ENCODE measurements at regions not wholly inside any gene's neighbourhood (a gene's known extent, or its start where the extent isn't known, plus 50 kb on each side); places are given as distances from the start of the nearest gene placed in this dataset.

GRCh38 chr3:194908496-194908895 is 222.8 kb downstream of the FAM43A start:
- 92% methylated on average over 4 of the region's 5 CpGs for WGBS
- Histone ChIP-seq H3K18ac (ENCODE audit: low read depth in 1 of 2, low read length in 2 of 2) (no peak overlapping the region), H3K4me1 (ENCODE audit: control insufficient read depth, insufficient read depth, low read depth, low read length) (no peaks in the 10 kb centered on the region)

GRCh38 chr3:194908972-194909371 is 223.3 kb downstream of the FAM43A start:
- 71% methylated on average over 5 of the region's 5 CpGs for WGBS
- H2AK5ac ChIP-seq (ENCODE audit: low read length, severe bottlenecking): no peak overlapping the region

More at GRCh38 chr3:194908496-194908895, 222.8 kb downstream of the FAM43A start:
- Histone ChIP-seq H3K4me2 (ENCODE audit: low read length, poor library complexity, severe bottlenecking) (no peak overlapping the region), H2BK5ac (ENCODE audit: low read depth, low read length, poor library complexity, severe bottlenecking) (no peak overlapping the region), H3K9me3 (ENCODE audit: control insufficient read depth, low read length) (peaks cover 1% of the 10 kb centered on the region), H3K23ac (ENCODE audit: low read length in 2 of 2) (no peak overlapping the region), H2BK15ac (ENCODE audit: low read depth, poor library complexity, severe bottlenecking) (no peak overlapping the region), H2AFZ (ENCODE audit: low read depth, low read length) (no peak overlapping the region), H3K36me3 (ENCODE audit: control insufficient read depth in 1 of 2, insufficient read depth in 2 of 2, low read depth in 1 of 2, low read length in 2 of 2) (no peaks in the 10 kb centered on the region), H2AK5ac (ENCODE audit: low read length, severe bottlenecking) (no peak overlapping the region), H3K4ac (ENCODE audit: low read depth in 1 of 2, low read length in 2 of 2) (no peak overlapping the region), H3K79me1 (replicated peaks; ENCODE audit: low read length, poor library complexity, severe bottlenecking) (no peaks in the 10 kb centered on the region), H3K14ac (ENCODE audit: low read length in 2 of 2) (peak overlapping the region in 1 of 2 experiments; percentile 18), H4K8ac (ENCODE audit: low read length) (no peak overlapping the region), H3K9ac (ENCODE audit: low read length) (no peak overlapping the region), H3K27ac (ENCODE audit: low read length, poor library complexity, severe bottlenecking) (no peak overlapping the region), H2BK120ac (ENCODE audit: low read depth, low read length) (no peak overlapping the region), H3K4me3 (ENCODE audit: insufficient read depth in 1 of 2, low read depth in 1 of 2, low read length in 2 of 2) (no peak overlapping the region), H2BK12ac (ENCODE audit: low read length in 2 of 2) (no peak overlapping the region), H4K91ac (ENCODE audit: low read length) (no peak overlapping the region), H3K27me3 (ENCODE audit: control insufficient read depth in 1 of 2, insufficient read depth in 1 of 2, low read length in 2 of 2) (peaks cover 16% of the 10 kb centered on the region in 2 experiments)
- no peak for DNase-seq

GRCh38 chr3:194910414-194910984 is 224.8 kb downstream of the FAM43A start:
- H3K9ac ChIP-seq (ENCODE audit: low read length): no peak overlapping the region
- H2BK12ac ChIP-seq (ENCODE audit: low read length in 2 of 2): no peak overlapping the region
- no peak overlapping the region for H2BK15ac ChIP-seq (ENCODE audit: low read depth, poor library complexity, severe bottlenecking)
- no peak overlapping the region for H2BK5ac ChIP-seq (ENCODE audit: low read depth, low read length, poor library complexity, severe bottlenecking)
- no peaks in the 10 kb centered on the region for H3K36me3 ChIP-seq (ENCODE audit: control insufficient read depth in 1 of 2, insufficient read depth in 2 of 2, low read depth in 1 of 2, low read length in 2 of 2)
- no peaks in the 10 kb centered on the region for H3K79me1 ChIP-seq (replicated peaks; ENCODE audit: low read length, poor library complexity, severe bottlenecking)
- H3K18ac ChIP-seq (ENCODE audit: low read depth in 1 of 2, low read length in 2 of 2): no peak overlapping the region
- H3K4me1 ChIP-seq (ENCODE audit: control insufficient read depth, insufficient read depth, low read depth, low read length): no peaks in the 10 kb centered on the region
- H3K4me2 ChIP-seq (ENCODE audit: low read length, poor library complexity, severe bottlenecking): no peak overlapping the region
- no peak overlapping the region for H3K23ac ChIP-seq (ENCODE audit: low read length in 2 of 2)
- peaks cover 17% of the 10 kb centered on the region in 2 experiments for H3K27me3 ChIP-seq (ENCODE audit: control insufficient read depth in 1 of 2, insufficient read depth in 1 of 2, low read length in 2 of 2)
- H3K9me3 ChIP-seq (ENCODE audit: control insufficient read depth, low read length): no peaks in the 10 kb centered on the region
- H2BK120ac ChIP-seq (ENCODE audit: low read depth, low read length): no peak overlapping the region
- H2AK5ac ChIP-seq (ENCODE audit: low read length, severe bottlenecking): no peak overlapping the region
- H3K14ac ChIP-seq (ENCODE audit: low read length in 2 of 2): no peak overlapping the region
- H3K4me3 ChIP-seq (ENCODE audit: insufficient read depth in 1 of 2, low read depth in 1 of 2, low read length in 2 of 2): no peak overlapping the region
- H4K91ac ChIP-seq (ENCODE audit: low read length): no peak overlapping the region
- no peak for DNase-seq
- no peak overlapping the region for H3K4ac ChIP-seq (ENCODE audit: low read depth in 1 of 2, low read length in 2 of 2)
- no peak overlapping the region for H4K8ac ChIP-seq (ENCODE audit: low read length)
- H2AFZ ChIP-seq (ENCODE audit: low read depth, low read length): no peak overlapping the region
- 88% methylated on average over 4 of the region's 7 CpGs for WGBS
- H3K27ac ChIP-seq (ENCODE audit: low read length, poor library complexity, severe bottlenecking): no peak overlapping the region

More at GRCh38 chr3:194908972-194909371, 223.3 kb downstream of the FAM43A start:
- no peak for DNase-seq
- H3K79me1 ChIP-seq (replicated peaks; ENCODE audit: low read length, poor library complexity, severe bottlenecking): no peaks in the 10 kb centered on the region
- no peak overlapping the region for H3K4me3 ChIP-seq (ENCODE audit: insufficient read depth in 1 of 2, low read depth in 1 of 2, low read length in 2 of 2)
- H2BK120ac ChIP-seq (ENCODE audit: low read depth, low read length): no peak overlapping the region
- no peak overlapping the region for H3K23ac ChIP-seq (ENCODE audit: low read length in 2 of 2)
- no peak overlapping the region for H2AFZ ChIP-seq (ENCODE audit: low read depth, low read length)
- no peaks in the 10 kb centered on the region for H3K9me3 ChIP-seq (ENCODE audit: control insufficient read depth, low read length)
- no peak overlapping the region for H2BK15ac ChIP-seq (ENCODE audit: low read depth, poor library complexity, severe bottlenecking)
- no peak overlapping the region for H3K18ac ChIP-seq (ENCODE audit: low read depth in 1 of 2, low read length in 2 of 2)
- H4K91ac ChIP-seq (ENCODE audit: low read length): no peak overlapping the region
- H3K4me1 ChIP-seq (ENCODE audit: control insufficient read depth, insufficient read depth, low read depth, low read length): no peaks in the 10 kb centered on the region
- no peak overlapping the region for H3K27ac ChIP-seq (ENCODE audit: low read length, poor library complexity, severe bottlenecking)
- H3K36me3 ChIP-seq (ENCODE audit: control insufficient read depth in 1 of 2, insufficient read depth in 2 of 2, low read depth in 1 of 2, low read length in 2 of 2): no peaks in the 10 kb centered on the region
- no peak overlapping the region for H2BK12ac ChIP-seq (ENCODE audit: low read length in 2 of 2)
- H4K8ac ChIP-seq (ENCODE audit: low read length): no peak overlapping the region
- no peak overlapping the region for H3K14ac ChIP-seq (ENCODE audit: low read length in 2 of 2)
- peaks cover 17% of the 10 kb centered on the region in 2 experiments for H3K27me3 ChIP-seq (ENCODE audit: control insufficient read depth in 1 of 2, insufficient read depth in 1 of 2, low read length in 2 of 2)
- no peak overlapping the region for H2BK5ac ChIP-seq (ENCODE audit: low read depth, low read length, poor library complexity, severe bottlenecking)
- H3K4me2 ChIP-seq (ENCODE audit: low read length, poor library complexity, severe bottlenecking): no peak overlapping the region
- H3K4ac ChIP-seq (ENCODE audit: low read depth in 1 of 2, low read length in 2 of 2): no peak overlapping the region
- H3K9ac ChIP-seq (ENCODE audit: low read length): no peak overlapping the region

- H3K27ac ChIP-seq (ENCODE audit: low read length, poor library complexity, severe bottlenecking): no peak overlapping the region
- no peak overlapping the region for H3K9ac ChIP-seq (ENCODE audit: low read length)
- no peak overlapping the region for H3K23ac ChIP-seq (ENCODE audit: low read length in 2 of 2)
- no peak for DNase-seq
- H2BK120ac ChIP-seq (ENCODE audit: low read depth, low read length): no peak overlapping the region
- H3K79me1 ChIP-seq (replicated peaks; ENCODE audit: low read length, poor library complexity, severe bottlenecking): no peaks in the 10 kb centered on the region
- peaks cover 7% of the 10 kb centered on the region for H3K9me3 ChIP-seq (ENCODE audit: control insufficient read depth, low read length)
- H3K14ac ChIP-seq (ENCODE audit: low read length in 2 of 2): no peak overlapping the region
- no peak overlapping the region for H3K4me2 ChIP-seq (ENCODE audit: low read length, poor library complexity, severe bottlenecking)
- no peak overlapping the region for H2AFZ ChIP-seq (ENCODE audit: low read depth, low read length)
- no peak overlapping the region for H2BK12ac ChIP-seq (ENCODE audit: low read length in 2 of 2)
- H2BK5ac ChIP-seq (ENCODE audit: low read depth, low read length, poor library complexity, severe bottlenecking): no peak overlapping the region
- peaks cover 17% of the 10 kb centered on the region in 2 experiments for H3K27me3 ChIP-seq (ENCODE audit: control insufficient read depth in 1 of 2, insufficient read depth in 1 of 2, low read length in 2 of 2)
- H3K18ac ChIP-seq (ENCODE audit: low read depth in 1 of 2, low read length in 2 of 2): no peak overlapping the region
- H4K91ac ChIP-seq (ENCODE audit: low read length): no peak overlapping the region
- 84% methylated on average over 5 of the region's 5 CpGs for WGBS
- H3K36me3 ChIP-seq (ENCODE audit: control insufficient read depth in 1 of 2, insufficient read depth in 2 of 2, low read depth in 1 of 2, low read length in 2 of 2): no peaks in the 10 kb centered on the region
- H3K4ac ChIP-seq (ENCODE audit: low read depth in 1 of 2, low read length in 2 of 2): no peak overlapping the region
- H2AK5ac ChIP-seq (ENCODE audit: low read length, severe bottlenecking): no peak overlapping the region
- no peak overlapping the region for H4K8ac ChIP-seq (ENCODE audit: low read length)
- no peak overlapping the region for H3K4me3 ChIP-seq (ENCODE audit: insufficient read depth in 1 of 2, low read depth in 1 of 2, low read length in 2 of 2)
- H3K4me1 ChIP-seq (ENCODE audit: control insufficient read depth, insufficient read depth, low read depth, low read length): no peaks in the 10 kb centered on the region
- no peak overlapping the region for H2BK15ac ChIP-seq (ENCODE audit: low read depth, poor library complexity, severe bottlenecking)
Measured at GRCh38 chr3:194913316-194913715, 227.6 kb downstream of the FAM43A start.

Data from mesenchymal stem cell (in vitro differentiated cells and primary cell).